HK-2 (cell line): ENCODE measurements at regions not wholly inside any gene's neighbourhood (a gene's known extent, or its start where the extent isn't known, plus 50 kb on each side); places are given as distances from the start of the nearest gene placed in this dataset.
"Not testable (repeated sequence)": the region's sequence is repeated elsewhere in the genome, so short reads cannot be mapped to it uniquely, and the experiment has no call there.

Experiments
- DNase-seq: peaks from one replicate; pipeline ENCODE4 v3.0.0-alpha.2; 2018; ENCODE audit not compliant: unreplicated experiment

GRCh38 chr6:85966828-85967227 lies 324.1 kb upstream of the SYNCRIP start:
- DNase-seq, result no peak

DNA sequence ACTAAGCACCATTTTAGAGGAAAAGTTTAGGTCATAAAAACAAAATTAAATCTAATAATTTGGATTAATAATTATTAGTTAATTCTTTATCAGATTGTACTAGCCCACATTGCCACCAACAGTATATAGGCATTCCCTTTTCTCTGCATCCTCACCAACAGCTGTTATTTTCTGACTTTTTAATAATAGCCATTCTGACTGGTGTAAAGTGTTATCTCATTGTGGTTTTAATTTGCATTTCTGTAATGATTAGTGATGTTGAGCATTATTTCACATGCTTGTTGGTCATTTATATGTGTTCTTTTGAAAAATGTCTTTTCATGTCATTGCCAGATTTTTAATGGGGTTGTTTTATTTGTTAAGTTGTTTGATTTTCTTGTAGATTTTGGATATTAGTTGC lies 319.1 kb upstream of the SYNCRIP start:
- no peak for DNase-seq

GRCh38 chr6:85961125-85961524 lies 318.4 kb upstream of the SYNCRIP start:
- DNase-seq, result no peak

GRCh38 chr6:85948481-85948880 lies 305.8 kb upstream of the SYNCRIP start:
- DNase-seq, result no peak

DNA sequence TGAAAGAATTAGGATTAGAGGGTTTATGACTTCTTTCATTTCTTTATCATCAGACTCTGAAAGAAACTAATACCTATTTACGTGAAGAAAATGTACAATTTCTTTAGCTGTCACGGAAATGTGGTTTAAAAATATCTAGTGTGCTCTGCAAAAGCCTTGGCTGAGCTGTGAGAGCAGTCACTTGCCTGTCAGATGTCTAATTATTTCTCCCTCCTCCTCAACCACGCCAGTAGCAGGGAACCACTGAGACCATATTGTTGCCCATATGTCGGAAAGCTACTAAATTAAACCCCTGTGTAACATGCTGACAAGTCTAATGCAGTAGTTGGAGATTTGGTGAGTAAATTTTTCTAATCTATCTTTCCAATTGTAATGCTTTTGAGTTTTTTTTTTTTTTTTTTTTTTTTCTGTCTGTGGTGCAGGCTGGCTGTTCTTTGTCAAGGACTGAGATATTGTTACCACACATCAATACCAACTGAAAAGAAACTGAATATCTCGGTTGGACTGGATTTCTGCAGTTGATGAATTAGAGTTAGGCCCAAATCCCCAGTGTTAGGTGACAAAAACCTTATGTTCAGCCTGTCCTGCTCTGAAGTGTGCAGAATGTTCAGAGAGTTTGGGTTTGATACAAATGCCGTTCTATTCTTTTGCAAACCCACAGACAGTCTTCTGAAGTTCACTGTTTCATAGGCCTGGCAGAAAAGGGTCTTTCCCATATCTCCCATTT lies 302.9 kb upstream of the SYNCRIP start:
- DNase-seq, result no peak

GRCh38 chr6:85944776-85945175 lies 302.1 kb upstream of the SYNCRIP start:
- no peak for DNase-seq

GRCh38 chr6:85942844-85943243 lies 300.2 kb upstream of the SYNCRIP start:
- no peak for DNase-seq

GRCh38 chr6:85936916-85937315 lies 294.2 kb upstream of the SYNCRIP start:
- no peak for DNase-seq

DNA sequence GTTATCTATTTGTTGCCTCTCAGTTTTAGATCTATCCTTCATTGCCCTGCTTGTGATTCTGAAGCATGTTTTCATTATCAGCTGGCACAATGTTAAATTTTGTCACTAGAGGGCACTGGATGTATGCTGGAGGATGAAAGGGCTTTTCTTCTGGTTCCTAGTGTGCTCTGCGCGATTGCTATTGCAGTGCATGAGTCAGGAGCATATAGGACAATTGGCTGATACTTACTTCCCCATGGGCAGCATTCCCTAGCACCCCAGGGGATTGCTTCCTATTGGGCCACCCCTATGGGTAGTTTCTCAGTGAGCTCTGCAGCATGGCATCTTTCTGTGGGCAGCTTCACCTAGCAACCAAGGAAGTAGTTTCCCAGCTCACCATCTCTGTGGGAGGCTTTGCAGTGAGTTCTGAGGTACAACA lies 280.3 kb upstream of the SYNCRIP start:
- DNase-seq, result peak; percentile 25

DNA sequence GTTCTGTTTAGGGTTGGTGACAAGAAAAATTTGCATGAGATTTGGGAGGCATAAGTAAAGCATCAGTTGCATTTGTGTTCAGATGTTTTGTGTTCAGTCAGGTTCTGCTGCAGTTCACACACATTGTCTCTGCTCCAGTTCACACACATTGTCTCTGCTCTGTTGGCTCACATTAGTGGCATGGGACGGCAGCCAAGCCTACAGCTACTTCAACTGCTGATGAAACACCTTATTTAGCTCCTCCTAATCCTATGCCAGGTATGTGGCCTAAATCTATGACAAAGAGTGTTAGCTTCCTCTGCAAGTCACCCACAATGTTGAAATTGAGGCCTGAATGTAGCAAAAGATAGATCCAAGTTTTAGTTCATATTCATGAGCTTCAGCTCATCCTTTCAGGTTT lies 278.1 kb upstream of the SYNCRIP start:
- no peak for DNase-seq

DNA sequence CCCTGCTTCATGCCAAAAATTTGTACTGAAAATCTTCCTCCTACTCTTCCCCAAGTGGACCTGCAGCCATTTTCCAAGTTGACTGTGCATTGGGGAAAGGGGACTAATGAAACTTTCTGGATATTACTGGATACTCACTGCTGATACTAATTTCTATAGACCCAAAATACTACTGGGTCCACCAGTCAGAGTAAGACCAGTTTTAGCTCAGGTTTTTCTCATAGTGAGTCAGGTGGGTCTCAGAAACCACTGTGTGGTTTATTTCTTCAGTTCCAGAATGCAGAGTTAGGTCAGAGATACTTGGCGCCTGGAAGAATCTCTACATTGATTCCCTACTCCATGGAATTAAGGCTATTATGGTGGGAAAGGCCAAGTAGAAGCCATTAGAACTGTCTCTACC lies 274.8 kb upstream of the SYNCRIP start:
- DNase-seq, result no peak

GRCh38 chr6:85913001-85913400 lies 270.3 kb upstream of the SYNCRIP start:
- no peak for DNase-seq

GRCh38 chr6:85912582-85912981 lies 269.9 kb upstream of the SYNCRIP start:
- no peak for DNase-seq

DNA sequence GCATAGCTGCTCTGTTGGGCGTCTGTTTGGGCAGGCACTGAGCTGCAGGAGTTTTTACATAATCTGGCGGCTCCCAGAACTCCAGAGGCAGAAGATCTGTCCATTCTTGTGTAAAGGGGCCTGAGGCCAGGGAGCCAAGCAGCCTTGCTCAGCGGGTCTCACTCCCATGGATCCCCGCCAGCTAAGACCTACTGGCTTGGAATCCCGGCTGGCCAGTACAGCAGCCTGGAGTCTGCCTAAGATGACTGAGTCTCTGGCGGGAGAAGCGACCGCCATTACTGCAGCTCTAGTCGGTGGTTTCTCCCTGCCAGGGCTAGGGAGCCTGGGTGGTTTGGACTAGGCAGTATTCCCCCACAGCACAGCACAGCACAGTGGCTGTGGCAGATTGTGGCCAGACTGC lies 268.4 kb upstream of the SYNCRIP start:
- no peak for DNase-seq

GRCh38 chr6:85908120-85908519 lies 265.4 kb upstream of the SYNCRIP start:
- DNase-seq, result not testable (repeated sequence)

GRCh38 chr6:85892346-85892745 lies 249.7 kb upstream of the SYNCRIP start:
- no peak for DNase-seq

DNA sequence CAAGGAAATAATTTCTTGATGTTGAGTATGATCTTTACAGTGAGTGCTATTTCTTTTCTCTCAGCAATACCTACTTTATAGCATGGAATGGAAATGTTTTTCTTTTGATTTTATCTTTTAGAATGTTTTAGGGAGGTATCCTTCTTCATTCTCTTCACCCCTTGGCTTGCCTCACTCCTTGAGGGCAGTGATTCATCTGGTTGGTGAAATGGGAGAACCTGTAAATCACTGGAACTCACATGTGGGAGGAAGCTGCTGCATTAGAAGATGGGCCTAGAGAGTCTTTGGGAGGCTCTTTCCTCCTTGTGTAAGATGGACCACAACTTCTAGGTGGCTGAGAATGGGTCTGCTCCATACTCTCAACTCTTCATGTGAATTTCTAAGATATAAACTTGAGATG lies 244.8 kb upstream of the SYNCRIP start:
- no peak for DNase-seq

DNA sequence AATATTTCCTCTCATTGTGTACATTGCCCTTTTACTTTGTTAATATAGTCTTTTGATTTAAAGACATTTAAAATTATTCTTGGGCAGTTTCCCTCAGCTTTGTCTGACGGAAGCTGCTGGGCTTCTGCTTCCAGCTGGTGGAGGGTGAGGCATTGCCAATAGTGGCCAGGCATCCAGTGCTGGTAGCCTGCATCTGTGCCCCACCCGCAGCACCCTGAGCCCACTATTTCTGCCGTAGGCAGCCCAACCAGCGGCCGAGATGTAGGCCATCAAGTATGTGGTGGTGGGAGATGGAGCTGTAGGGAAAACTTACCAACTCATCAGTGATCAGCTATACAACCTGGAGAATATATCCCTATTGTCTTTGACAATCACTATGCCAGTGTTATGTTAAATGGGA lies 226.0 kb upstream of the SYNCRIP start:
- no peak for DNase-seq

DNA sequence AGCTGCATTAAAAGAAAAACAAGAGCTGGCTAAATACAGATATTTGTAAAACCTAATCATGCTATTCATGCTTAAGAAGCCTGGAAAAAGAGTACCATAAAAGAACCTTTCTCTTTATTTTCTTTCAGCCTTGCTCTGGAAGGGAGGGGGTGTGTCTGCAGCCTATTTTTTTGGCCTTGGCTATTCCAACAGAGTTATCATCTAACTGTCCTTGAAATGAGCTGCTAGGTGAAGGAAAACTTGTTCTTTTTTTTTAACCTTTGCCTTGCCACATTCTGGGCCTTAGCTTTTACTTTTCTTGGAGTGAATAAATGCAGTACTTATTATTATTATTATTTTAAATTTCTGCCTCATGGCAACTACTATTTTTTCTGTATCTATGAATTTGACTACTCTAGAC lies 224.9 kb upstream of the SYNCRIP start:
- DNase-seq, result no peak

DNA sequence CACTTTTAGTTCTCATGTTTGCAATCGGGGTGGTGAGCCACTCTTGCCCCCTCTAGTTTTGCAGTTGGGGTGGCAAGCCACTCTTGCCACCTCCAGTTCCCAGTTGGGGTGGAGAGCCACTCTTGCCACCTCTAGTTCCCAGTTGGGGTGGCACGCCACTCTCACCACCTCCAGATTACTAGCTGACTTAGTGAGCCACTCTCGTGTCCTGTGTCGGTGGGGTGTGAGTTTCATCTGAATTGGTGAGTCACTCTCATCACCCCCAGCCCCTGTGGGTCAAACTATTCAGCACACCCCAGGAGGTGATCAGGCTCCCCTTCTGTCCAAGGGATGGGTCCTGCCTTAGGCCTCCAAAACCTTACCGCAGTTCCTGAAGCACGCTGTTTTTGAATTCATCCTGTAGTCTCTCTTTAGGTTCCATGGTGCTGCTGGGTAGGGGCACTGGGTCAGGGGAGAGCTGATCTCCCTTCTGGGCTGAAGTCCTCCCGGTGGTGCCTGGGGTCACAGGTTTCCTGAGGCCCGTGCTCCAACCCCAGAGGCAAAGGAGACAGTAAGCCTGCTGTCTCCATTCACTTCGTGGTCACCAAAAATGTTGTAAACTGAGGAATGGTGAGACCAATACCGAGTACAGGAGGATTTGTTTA lies 224.2 kb upstream of the SYNCRIP start:
- DNase-seq, result no peak

DNA sequence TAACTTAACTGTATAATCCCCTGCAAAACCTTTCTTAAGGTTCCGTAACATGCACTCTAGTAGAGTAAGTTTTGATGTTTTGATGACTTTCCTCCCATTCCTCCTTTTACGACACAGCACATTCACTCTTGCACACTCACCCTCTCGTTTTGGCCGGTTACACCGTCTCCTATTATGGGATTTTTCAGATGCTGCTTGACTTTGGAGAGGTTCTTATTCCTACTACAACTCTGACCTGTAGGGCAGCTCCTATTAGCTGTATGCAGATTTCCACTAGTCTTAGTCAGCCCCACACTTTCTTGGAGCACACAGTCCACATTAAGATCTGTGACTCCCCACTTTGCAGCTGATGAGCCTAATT lies 223.7 kb upstream of the SYNCRIP start:
- no peak for DNase-seq

DNA sequence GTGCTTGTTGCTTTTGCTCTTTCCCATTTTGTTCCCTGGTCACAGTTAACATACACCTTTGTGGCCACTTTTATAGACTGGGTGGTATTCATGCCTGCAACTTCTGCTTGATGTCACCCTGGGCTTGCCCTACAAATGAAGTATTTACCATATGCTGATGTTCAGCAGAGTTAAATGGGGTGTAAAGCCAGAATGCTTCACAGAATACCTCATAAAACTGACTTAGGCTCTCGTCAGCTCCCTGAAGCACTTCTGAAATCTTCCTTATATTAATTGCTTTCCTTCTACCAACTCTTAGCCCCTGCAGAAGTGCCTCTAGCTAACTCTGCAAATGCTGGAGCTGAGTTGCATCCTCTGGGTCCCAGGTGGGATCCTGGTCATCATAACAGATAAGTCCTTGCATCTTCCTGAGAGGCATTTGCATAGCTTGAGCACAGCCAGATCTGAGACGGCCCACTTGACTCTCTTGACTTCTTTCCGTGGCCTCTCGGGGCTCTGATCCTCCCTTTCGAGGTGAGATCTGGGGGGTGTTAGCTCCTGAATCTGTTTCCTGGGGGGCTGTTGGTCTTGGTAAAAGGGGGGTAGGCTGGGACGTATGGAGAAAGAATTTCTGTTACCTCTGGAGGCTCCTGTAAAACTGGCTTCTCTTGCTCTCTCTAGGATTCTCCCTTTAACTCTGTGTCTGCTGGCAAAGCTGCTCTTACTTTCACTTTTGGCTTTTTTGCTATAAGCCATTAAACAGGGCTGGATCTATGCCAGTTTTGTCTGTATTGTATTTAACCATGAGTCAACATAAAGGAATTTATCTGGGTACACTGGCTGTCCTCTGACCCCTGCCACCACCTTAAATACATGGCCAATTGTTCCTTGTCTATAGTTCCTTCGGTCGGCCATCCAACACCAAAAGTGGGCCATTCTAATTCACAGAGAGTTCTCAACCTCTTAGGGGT lies 223.0 kb upstream of the SYNCRIP start:
- DNase-seq, result peak; percentile 5
